Neuronal stem cell (in vitro differentiated cells): ENCODE measurements at regions not wholly inside any gene's neighbourhood (a gene's known extent, or its start where the extent isn't known, plus 50 kb on each side); places are given as distances from the start of the nearest gene placed in this dataset.

Experiments used
- DNase-seq: peaks from one replicate; pipeline ENCODE4 v3.0.0-alpha.2; 2013; ENCODE audit warnings: low spot score
- H2AFZ ChIP-seq: one replicate; pipeline ENCODE4 v1.6.1; 2013; ENCODE audit warnings: mild to moderate bottlenecking, low read length, inconsistent platforms
- H2AK5ac ChIP-seq: 2 replicates; pipeline ENCODE4 v1.6.1; 2013; ENCODE audit warnings: low read depth, mild to moderate bottlenecking, inconsistent platforms, low read length, moderate library complexity, mixed read lengths
- H2BK120ac ChIP-seq: 2 replicates; pipeline ENCODE4 v1.6.1; 2013; ENCODE audit warnings: low read depth, mild to moderate bottlenecking, inconsistent platforms, low read length, moderate library complexity, mixed read lengths
- H2BK12ac ChIP-seq: one replicate; pipeline ENCODE4 v1.6.1; 2013; ENCODE audit warnings: low read length, inconsistent platforms
- H2BK15ac ChIP-seq: 2 replicates; pipeline ENCODE4 v1.6.1; 2013; ENCODE audit warnings: mild to moderate bottlenecking, low read length, inconsistent platforms, mixed read lengths
- H2BK5ac ChIP-seq: one replicate; pipeline ENCODE4 v1.6.1; 2013; ENCODE audit warnings: inconsistent platforms, mild to moderate bottlenecking, low read length, moderate library complexity
- H3K14ac ChIP-seq: one replicate; pipeline ENCODE4 v1.6.1; 2013; ENCODE audit warnings: low read length, inconsistent platforms
- H3K18ac ChIP-seq: 2 replicates; pipeline ENCODE4 v1.6.1; 2013; ENCODE audit warnings: low read length, inconsistent platforms
- H3K23ac ChIP-seq: 2 replicates; pipeline ENCODE4 v1.6.1; 2013; ENCODE audit warnings: low read depth, mild to moderate bottlenecking, mixed read lengths, low read length, inconsistent platforms; ENCODE audit not compliant: poor library complexity
- H3K27ac ChIP-seq: replicated peaks from 3 replicates; pipeline ENCODE4 v1.5.1; 2013; ENCODE audit warnings: low read length, inconsistent platforms
- H3K27me3 ChIP-seq, 3 experiments: 2 replicates each; pipeline ENCODE4 v1.6.1; 2013; ENCODE audit warnings: low read length in 3 of 3, mild to moderate bottlenecking in 2 of 3, inconsistent platforms in 1 of 3, low read depth in 1 of 3, mixed read lengths in 1 of 3, moderate library complexity in 1 of 3; ENCODE audit not compliant: control insufficient read depth in 3 of 3, insufficient read depth in 3 of 3
- H3K36me3 ChIP-seq, 2 donors: replicated peaks in 1 of 2; 2 replicates each; pipeline ENCODE4 v1.6.1; 2013; ENCODE audit warnings: low read length in 2 of 2; ENCODE audit not compliant: control insufficient read depth in 2 of 2, insufficient read depth in 2 of 2
- H3K4ac ChIP-seq: 2 replicates; pipeline ENCODE4 v1.6.1; 2013; ENCODE audit warnings: inconsistent platforms, mild to moderate bottlenecking, low read length, moderate library complexity
- H3K4me1 ChIP-seq, 2 donors: 1 replicate in 1 of 2; 2 replicates in 1 of 2; pipeline ENCODE4 v1.6.1; 2013; ENCODE audit warnings: low read length in 2 of 2, low read depth in 1 of 2; ENCODE audit not compliant: control insufficient read depth in 2 of 2, insufficient read depth in 1 of 2
- H3K4me2 ChIP-seq: one replicate; pipeline ENCODE4 v1.6.1; 2013; ENCODE audit warnings: mild to moderate bottlenecking, low read length, inconsistent platforms; ENCODE audit not compliant: insufficient read depth, poor library complexity, severe bottlenecking
- H3K4me3 ChIP-seq, 2 donors: 2 replicates each; pipeline ENCODE4 v1.5.1; 2013; ENCODE audit warnings: low read length in 2 of 2, mild to moderate bottlenecking in 2 of 2, inconsistent platforms in 1 of 2, moderate library complexity in 1 of 2
- H3K79me1 ChIP-seq: one replicate; pipeline ENCODE4 v1.6.1; 2013; ENCODE audit warnings: low read depth, mild to moderate bottlenecking, inconsistent platforms, low read length, moderate library complexity
- H3K9ac ChIP-seq: one replicate; pipeline ENCODE4 v1.6.1; 2013; ENCODE audit warnings: mild to moderate bottlenecking, low read depth, low read length, inconsistent platforms; ENCODE audit not compliant: poor library complexity
- H3K9me3 ChIP-seq, 2 donors: replicated peaks in 1 of 2; 2 replicates each; pipeline versions ENCODE3 to v1.6.1; 2013; ENCODE audit warnings: low read length in 2 of 2, mild to moderate bottlenecking in 2 of 2, inconsistent platforms in 1 of 2, low read depth in 1 of 2, mixed read lengths in 1 of 2, moderate library complexity in 1 of 2; ENCODE audit not compliant: control insufficient read depth in 2 of 2, insufficient read depth in 1 of 2
- H4K8ac ChIP-seq: one replicate; pipeline ENCODE4 v1.6.1; 2013; ENCODE audit warnings: low read depth, mild to moderate bottlenecking, inconsistent platforms, low read length, moderate library complexity
- H4K91ac ChIP-seq: one replicate; pipeline ENCODE4 v1.6.1; 2013; ENCODE audit warnings: low read length, low read depth, mild to moderate bottlenecking, inconsistent platforms; ENCODE audit not compliant: poor library complexity
- WGBS, 2 donors: extraction: QIAGEN DNeasy Blood & Tissue Kit; methylation state at CpG; one replicate each; pipeline ENCODE4 v1.1.7; 2013; ENCODE audit warnings: missing lambda C conversion rate in 2 of 2, mixed read lengths in 1 of 2; ENCODE audit not compliant: insufficient read length in 2 of 2, insufficient replicate concordance in 1 of 2; ENCODE audit errors: extremely low coverage in 2 of 2; 5-methylcytosine and 5-hydroxymethylcytosine counted together

- Histone ChIP-seq H2BK5ac (no peak overlapping the region), H3K79me1 (no peaks in the 10 kb centered on the region)
- no CpG with 5 or more reads among the region's 3 CpGs for WGBS, 2 donors
Measured at GRCh38 chr9:115400796-115401195, 282.8 kb upstream of the TNC start.

GRCh38 chr9:115401756-115402327 is 283.9 kb upstream of the TNC start:
- no CpG with 5 or more reads among the region's 3 CpGs for WGBS, 2 donors
- Histone ChIP-seq H3K27me3 (no peaks in the 10 kb centered on the region), H3K18ac (no peak overlapping the region), H2BK12ac (no peak overlapping the region), H3K23ac (no peak overlapping the region), H3K4me1 (peaks cover 0 to 3% of the 10 kb centered on the region in 2 donors), H2BK15ac (no peak overlapping the region), H4K91ac (no peak overlapping the region), H3K9ac (no peak overlapping the region), H2BK5ac (no peak overlapping the region), H2AK5ac (no peak overlapping the region), H2AFZ (no peak overlapping the region), H3K27ac (no peak overlapping the region), H2BK120ac (no peak overlapping the region), H3K4me3 (no peak overlapping the region), H3K4ac (no peak overlapping the region), H3K36me3 (no peaks in the 10 kb centered on the region), H4K8ac (no peak overlapping the region), H3K4me2 (no peak overlapping the region), H3K79me1 (no peaks in the 10 kb centered on the region), H3K9me3 (no peaks in the 10 kb centered on the region), H3K14ac (no peak overlapping the region)
- DNase-seq = no peak

More at GRCh38 chr9:115400796-115401195, 282.8 kb upstream of the TNC start:
- H3K18ac ChIP-seq = no peak overlapping the region
- no peak overlapping the region for H2AK5ac ChIP-seq
- H4K8ac ChIP-seq = no peak overlapping the region
- no peak overlapping the region for H2BK15ac ChIP-seq
- no peak overlapping the region for H3K4ac ChIP-seq
- no peak overlapping the region for H3K4me3 ChIP-seq
- H2AFZ ChIP-seq = peak overlapping the region; percentile 20
- no peak for DNase-seq
- no peak overlapping the region for H2BK120ac ChIP-seq
- no peak overlapping the region for H3K27ac ChIP-seq
- no peak overlapping the region for H3K14ac ChIP-seq
- no peak overlapping the region for H2BK12ac ChIP-seq
- H3K27me3 ChIP-seq = no peaks in the 10 kb centered on the region
- no peak overlapping the region for H3K4me2 ChIP-seq
- no peak overlapping the region for H4K91ac ChIP-seq
- H3K9me3 ChIP-seq = no peaks in the 10 kb centered on the region
- H3K9ac ChIP-seq = no peak overlapping the region
- H3K23ac ChIP-seq = no peak overlapping the region
- H3K4me1 ChIP-seq = peaks cover 0 to 3% of the 10 kb centered on the region in 2 donors
- no peaks in the 10 kb centered on the region for H3K36me3 ChIP-seq

GRCh38 chr9:115403753-115404152 is 285.8 kb upstream of the TNC start:
- Histone ChIP-seq H4K91ac (no peak overlapping the region), H4K8ac (no peak overlapping the region), H3K9ac (no peak overlapping the region), H3K4me3 (no peak overlapping the region), H3K27ac (no peak overlapping the region), H3K14ac (no peak overlapping the region), H3K27me3 (no peaks in the 10 kb centered on the region), H3K79me1 (no peaks in the 10 kb centered on the region), H2AFZ (no peak overlapping the region), H3K18ac (no peak overlapping the region), H3K36me3 (no peaks in the 10 kb centered on the region), H2AK5ac (no peak overlapping the region), H3K4me2 (no peak overlapping the region), H3K4me1 (peaks cover 0 to 3% of the 10 kb centered on the region in 2 donors), H3K4ac (no peak overlapping the region), H2BK120ac (no peak overlapping the region), H3K23ac (no peak overlapping the region), H3K9me3 (no peaks in the 10 kb centered on the region), H2BK5ac (no peak overlapping the region), H2BK15ac (no peak overlapping the region), H2BK12ac (no peak overlapping the region)
- no peak for DNase-seq
- WGBS, 2 donors = 88% methylated on average over 1 of the region's 1 CpG; no CpG with 5 or more reads in 1 of the 2 donors

GRCh38 chr9:115404311-115404710 is 286.4 kb upstream of the TNC start:
- Histone ChIP-seq H3K27ac (no peak overlapping the region), H3K4me3 (no peak overlapping the region), H3K14ac (no peak overlapping the region), H3K36me3 (no peaks in the 10 kb centered on the region), H4K8ac (no peak overlapping the region), H3K4me2 (no peak overlapping the region), H3K27me3 (no peaks in the 10 kb centered on the region), H2AK5ac (no peak overlapping the region), H2BK15ac (no peak overlapping the region), H3K23ac (no peak overlapping the region), H3K9ac (no peak overlapping the region), H2BK12ac (no peak overlapping the region), H2BK5ac (no peak overlapping the region), H2BK120ac (no peak overlapping the region), H3K18ac (no peak overlapping the region), H2AFZ (no peak overlapping the region), H3K4ac (no peak overlapping the region), H3K79me1 (no peaks in the 10 kb centered on the region), H3K4me1 (peaks cover 0 to 3% of the 10 kb centered on the region in 2 donors), H3K9me3 (peaks cover 0 to under 1% of the 10 kb centered on the region in 2 donors), H4K91ac (no peak overlapping the region)
- DNase-seq = no peak
